Breast epithelium (tissue), 3 donors: ENCODE measurements at regions not wholly inside any gene's neighbourhood (a gene's known extent, or its start where the extent isn't known, plus 50 kb on each side); places are given as distances from the start of the nearest gene placed in this dataset.

ENCODE experiments used
- POLR2A ChIP-seq: fragments of 450-650 bp; IDR thresholded peaks from one replicate; pipeline ENCODE4 v1.6.1; 2016; ENCODE audit warnings: antibody characterized with exemption, mild to moderate bottlenecking, moderate library complexity
- POLR2AphosphoS5 ChIP-seq, 3 donors: sonication (generic); formaldehyde crosslinking; IDR thresholded peaks; one replicate each; pipeline ENCODE4 v1.6.1; 2017; ENCODE audit warnings: antibody characterized with exemption in 3 of 3
- TF ChIP-seq, protein P1 (sequence below), 3 donors: fragments of 450-650 bp; IDR thresholded peaks; one replicate each; pipeline ENCODE4 v1.5.1; 2016 to 2017; ENCODE audit warnings: antibody characterized with exemption in 3 of 3, mild to moderate bottlenecking in 3 of 3, moderate library complexity in 3 of 3

DNA sequence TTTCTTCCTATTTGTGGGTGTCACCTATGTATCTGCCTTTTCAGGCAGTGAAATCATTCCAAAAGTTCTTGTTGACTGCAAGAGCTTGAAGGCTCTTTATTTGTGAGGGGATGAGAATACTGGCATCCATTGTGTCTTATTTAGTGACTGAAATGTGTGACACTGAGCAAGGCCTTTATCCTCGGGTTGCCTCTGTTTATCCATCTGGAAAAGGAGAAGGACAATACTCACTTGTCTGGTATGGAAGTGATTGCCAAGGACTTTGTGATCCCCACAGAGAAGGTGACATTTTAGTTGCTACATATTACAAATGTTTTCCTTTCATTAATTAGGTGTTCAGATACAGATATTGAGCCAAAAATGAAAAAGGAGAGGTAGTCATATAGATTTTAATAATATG, 80.2 kb downstream of the ARRDC3 start:
- TF ChIP-seq, protein P1, sequence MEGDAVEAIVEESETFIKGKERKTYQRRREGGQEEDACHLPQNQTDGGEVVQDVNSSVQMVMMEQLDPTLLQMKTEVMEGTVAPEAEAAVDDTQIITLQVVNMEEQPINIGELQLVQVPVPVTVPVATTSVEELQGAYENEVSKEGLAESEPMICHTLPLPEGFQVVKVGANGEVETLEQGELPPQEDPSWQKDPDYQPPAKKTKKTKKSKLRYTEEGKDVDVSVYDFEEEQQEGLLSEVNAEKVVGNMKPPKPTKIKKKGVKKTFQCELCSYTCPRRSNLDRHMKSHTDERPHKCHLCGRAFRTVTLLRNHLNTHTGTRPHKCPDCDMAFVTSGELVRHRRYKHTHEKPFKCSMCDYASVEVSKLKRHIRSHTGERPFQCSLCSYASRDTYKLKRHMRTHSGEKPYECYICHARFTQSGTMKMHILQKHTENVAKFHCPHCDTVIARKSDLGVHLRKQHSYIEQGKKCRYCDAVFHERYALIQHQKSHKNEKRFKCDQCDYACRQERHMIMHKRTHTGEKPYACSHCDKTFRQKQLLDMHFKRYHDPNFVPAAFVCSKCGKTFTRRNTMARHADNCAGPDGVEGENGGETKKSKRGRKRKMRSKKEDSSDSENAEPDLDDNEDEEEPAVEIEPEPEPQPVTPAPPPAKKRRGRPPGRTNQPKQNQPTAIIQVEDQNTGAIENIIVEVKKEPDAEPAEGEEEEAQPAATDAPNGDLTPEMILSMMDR (IDR thresholded peaks at IDR 0.05) = no peak
- no peak for TF ChIP-seq POLR2A
- TF ChIP-seq POLR2AphosphoS5 (IDR thresholded peaks at IDR 0.05) = no peak
